ENCODE measurements at regions not wholly inside any gene's neighbourhood (a gene's known extent, or its start where the extent isn't known, plus 50 kb on each side); places are given as distances from the start of the nearest gene placed in this dataset.

DNA sequence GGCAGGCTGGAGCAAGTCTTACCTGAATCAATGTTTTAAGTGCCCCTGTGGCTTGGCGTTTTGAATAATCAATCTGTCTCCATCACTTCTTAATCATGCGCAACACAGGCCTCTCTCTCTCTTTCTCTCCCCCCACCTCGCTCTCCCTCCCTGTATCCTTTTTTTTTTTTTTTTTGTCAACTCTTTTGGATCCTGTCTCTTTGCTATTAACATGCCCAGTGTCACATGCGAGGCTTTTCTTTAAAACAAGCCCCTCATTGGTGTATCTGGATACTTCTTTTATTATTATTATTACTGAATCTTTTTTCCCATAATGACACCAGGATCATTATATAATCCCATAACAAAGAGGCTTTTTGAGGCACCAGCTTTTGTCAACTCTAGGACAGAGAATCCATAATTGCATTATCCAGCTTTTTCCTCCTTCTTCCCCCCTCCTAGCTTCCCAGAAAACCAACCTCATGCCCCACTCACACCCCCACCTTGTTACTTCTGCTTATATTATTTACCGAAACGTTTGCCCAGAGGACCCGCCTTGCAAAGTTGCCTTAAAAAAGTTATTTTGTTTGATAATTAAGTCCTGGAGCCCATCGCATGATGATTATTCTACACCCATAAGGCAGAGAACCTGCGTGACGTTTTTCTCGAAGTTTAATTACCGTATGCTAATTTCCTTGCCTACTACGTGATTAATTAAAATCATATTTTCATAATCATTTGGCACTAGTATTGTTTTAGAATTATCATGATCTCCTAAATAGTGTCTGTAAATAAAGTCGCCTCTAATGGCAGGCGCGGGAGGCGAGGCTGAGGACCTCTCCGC is 148.1 kb upstream of the ZNF536 start:
- H3K27me3 Mint-ChIP-seq = peaks cover 66% of the 10 kb centered on the region

More for the DNA sequence above, 148.1 kb upstream of the ZNF536 start:
- intact Hi-C loops (cut with micrococcal nuclease) = no loop called here
- H4K20me1 ChIP-seq (ENCODE audit: control insufficient read depth, insufficient read depth, low read length, poor library complexity, severe bottlenecking) = no peaks in the 10 kb centered on the region
- H3K4me2 ChIP-seq (replicated peaks; ENCODE audit: low read depth, low read length, poor library complexity, severe bottlenecking) = peak overlapping the region; percentile 59
- Mint-ChIP-seq H3K4me3 (peak overlapping the region; percentile 76), H3K9me3 (ENCODE audit: insufficient read depth) (no peaks in the 10 kb centered on the region), H3K4me1 (peaks cover 30% of the 10 kb centered on the region), H3K27ac (no peak overlapping the region)
- no peak overlapping the region for H3K4me3 ChIP-seq (ENCODE audit: control extremely low read depth in 1 of 5, extremely low read depth in 1 of 5, insufficient read depth in 1 of 5, low read depth in 2 of 5, low read length in 4 of 5)
- peaks cover 29% of the 10 kb centered on the region in 2 donors for H3K4me1 ChIP-seq (ENCODE audit: control insufficient read depth in 2 of 2, insufficient read depth in 2 of 2, low read length in 2 of 2)
- H3K27ac ChIP-seq (ENCODE audit: low read length in 2 of 2) = no peak overlapping the region
- DNase-seq (no peak), ATAC-seq (ENCODE audit: low read depth) (no peak)
- 26% methylated on average over 7 of the region's 18 CpGs for WGBS (ENCODE audit: insufficient coverage)
- H2AFZ ChIP-seq (ENCODE audit: insufficient read depth, low read depth, low read length, poor library complexity, severe bottlenecking) = no peak overlapping the region
- ChIA-PET CTCF (no interaction called here), POLR2A (no interaction called here)
- H3K9ac ChIP-seq (ENCODE audit: low read length) = no peak overlapping the region
- peaks cover 0 to 12% (median 1%) of the 10 kb centered on the region in 3 donors for H3K9me3 ChIP-seq (ENCODE audit: control extremely low read depth in 1 of 3, control insufficient read depth in 2 of 3, insufficient read depth in 1 of 3, low read length in 2 of 3)
- H3K79me2 ChIP-seq (ENCODE audit: control insufficient read depth, insufficient read depth, low read length) = no peaks in the 10 kb centered on the region
- no peaks in the 10 kb centered on the region for H3K36me3 ChIP-seq (replicated peaks in 1 of 2; ENCODE audit: control extremely low read depth in 1 of 2, control insufficient read depth in 1 of 2, extremely low read depth in 1 of 2, insufficient read depth in 2 of 2, low read length in 1 of 2)
- peaks cover 0 to 64% (median 36%) of the 10 kb centered on the region in 4 experiments for H3K27me3 ChIP-seq (replicated peaks in 1 of 4; ENCODE audit: control extremely low read depth in 1 of 4, control insufficient read depth in 3 of 4, insufficient read depth in 4 of 4, low read length in 3 of 4)
- TF ChIP-seq EZH2 (IDR thresholded peaks at IDR 0.05; ENCODE audit: borderline replicate concordance, insufficient read depth, low read depth, low read length, poor library complexity, severe bottlenecking) = no peak
- no peak for TF ChIP-seq CTCF (IDR thresholded peaks at IDR 0.05)
